NCI-H526 (cell line): ENCODE measurements at regions not wholly inside any gene's neighbourhood (a gene's known extent, or its start where the extent isn't known, plus 50 kb on each side); places are given as distances from the start of the nearest gene placed in this dataset.

ENCODE experiments used
- DNase-seq, 2 experiments: peaks; one replicate each; lab custom pipeline; 2025; lab: John Stamatoyannopoulos, UW

DNA sequence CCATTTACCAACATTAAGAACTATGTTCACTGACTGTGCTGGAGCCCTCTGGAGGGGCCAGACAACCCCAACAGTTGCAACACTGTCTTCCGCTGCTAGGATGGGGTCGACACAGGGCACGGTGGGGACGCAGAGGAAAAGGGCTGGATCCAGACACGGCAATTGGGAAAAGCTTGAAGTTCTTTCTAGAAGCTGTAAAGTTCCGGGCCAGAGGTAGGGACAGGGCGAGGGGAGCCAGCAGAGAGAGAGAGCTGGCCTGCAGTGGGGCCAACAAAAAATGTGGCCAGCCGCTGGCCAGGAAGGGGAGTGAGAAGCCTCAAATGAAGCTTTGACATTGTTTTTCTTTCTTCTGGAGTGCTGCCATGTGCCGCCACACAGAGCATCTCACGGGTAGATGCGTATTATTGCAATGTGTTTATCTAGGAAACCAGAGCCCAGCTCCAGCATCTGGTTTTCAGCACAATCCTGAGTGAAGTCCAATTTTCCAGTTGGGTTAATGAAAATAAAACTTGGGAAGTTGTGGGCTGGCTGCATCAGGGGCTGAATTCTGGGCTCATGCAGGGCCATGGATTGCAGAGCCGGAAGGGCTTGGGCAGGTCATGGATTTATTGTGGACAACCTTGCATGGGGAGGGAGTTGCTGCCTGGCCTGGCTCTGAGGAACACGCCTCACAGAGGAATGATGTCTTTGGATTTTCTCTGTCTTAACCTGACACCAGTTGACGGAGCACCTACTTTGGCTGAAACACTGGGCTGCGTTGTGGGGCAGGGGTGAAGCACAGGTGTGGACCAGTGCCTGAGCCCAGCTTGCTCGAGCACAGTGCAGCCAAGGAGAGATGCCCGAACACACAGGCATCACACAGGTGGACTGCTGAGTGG, 67.6 kb upstream of the AMPD3 start:
- no peak for DNase-seq

DNA sequence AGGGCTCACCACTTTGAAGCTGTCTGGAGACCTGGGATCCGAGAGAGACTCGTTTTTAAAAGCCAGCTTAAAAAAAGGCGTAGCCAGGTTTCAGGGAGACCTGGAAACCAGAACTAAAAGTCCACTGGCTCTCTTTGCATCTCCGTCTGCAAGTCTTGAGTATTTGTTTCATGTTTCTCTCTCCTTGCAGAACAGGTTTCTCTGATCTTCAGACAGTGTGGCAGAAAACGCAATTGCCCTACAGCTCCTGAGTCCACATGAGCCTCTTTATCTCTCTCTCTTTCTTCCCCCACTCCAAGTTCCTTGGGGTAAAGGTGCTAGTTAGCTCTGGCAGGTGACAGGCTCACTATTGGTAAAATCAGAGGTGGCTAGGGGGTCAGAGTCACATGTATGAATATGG, 67.0 kb upstream of the AMPD3 start:
- DNase-seq: no peak

DNA sequence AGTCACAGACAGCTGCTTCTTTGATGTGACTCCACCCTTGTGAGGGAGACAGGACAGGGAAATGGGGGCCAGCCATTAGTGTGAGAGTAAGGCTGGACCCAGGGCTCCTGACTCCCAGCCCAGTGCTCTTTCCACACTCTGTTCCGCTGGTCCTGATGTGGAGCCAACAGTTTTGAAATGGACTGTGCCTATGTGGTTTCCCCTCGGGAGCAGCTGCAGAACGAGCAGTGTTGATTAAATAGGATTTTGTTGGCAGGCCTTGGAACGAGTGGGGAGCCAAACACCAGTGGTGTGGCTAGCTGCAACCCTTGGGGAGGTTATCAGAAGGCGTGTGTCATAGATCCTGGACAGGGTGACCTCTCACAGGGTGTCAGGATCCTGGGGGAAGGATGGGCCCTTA, 66.5 kb upstream of the AMPD3 start:
- DNase-seq: no peak

DNA sequence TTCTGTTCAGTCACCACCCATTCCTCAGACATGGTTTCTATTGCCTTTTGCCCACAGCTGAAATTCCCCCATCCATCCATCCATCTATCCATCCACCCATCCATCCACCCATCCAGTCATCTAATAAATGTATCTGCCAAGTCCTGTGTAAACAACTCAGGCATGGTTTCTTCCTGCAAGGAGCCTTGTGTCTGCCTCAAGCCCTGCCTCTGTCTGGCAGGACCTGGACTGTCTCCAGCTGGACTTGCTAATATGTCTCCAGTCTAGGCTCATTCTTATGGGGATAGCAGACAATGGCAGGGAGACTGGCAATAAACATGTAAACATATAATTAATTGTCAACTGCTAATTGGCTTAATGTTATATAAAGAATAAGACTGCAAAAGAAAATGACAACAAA, 64.7 kb upstream of the AMPD3 start:
- no peak for DNase-seq

DNA sequence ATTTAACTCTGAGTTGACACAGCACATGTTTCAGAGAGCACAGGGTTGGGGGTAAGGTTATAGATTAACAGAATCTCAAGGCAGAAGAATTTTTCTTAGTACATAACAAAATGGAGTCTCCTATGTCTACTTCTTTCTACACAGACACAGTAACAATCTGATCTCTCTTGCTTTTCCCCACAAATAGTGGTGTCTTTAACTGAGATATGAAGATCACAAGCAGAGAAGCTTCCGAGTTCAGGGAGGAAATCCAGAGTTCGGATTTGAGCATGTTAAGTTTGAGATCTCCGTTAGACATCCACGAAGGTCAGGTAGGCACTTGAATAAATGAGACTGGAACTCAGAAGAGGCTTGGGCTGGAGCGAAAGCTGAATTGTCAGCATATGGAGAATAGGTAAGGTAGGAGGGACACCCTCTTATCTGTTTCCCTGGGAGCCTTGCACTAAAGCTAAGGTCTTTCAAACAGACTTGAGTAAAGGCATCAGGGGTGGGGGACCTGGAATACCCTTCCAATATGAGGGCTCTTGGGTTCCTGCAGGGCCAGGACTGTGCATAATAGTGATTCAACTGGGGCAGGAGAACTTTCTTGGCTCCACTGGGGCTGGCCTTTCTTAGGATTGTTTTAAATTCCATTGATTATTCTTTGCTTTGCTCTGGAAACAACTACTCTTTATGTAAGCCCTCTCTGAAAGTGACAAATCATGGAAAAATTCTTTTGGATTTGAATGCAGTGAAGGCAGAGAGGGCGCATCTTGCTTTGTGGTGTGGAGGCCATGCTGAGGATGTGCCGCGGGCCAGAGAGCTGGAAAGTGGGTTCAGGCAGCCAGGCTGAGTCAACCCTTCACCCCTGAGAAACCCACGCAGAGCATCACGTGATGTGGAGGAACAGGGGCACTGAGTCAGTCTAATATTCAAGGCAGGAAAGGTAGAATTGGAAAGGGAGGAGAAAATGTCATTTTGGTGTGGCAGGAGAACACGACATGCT, 62.7 kb upstream of the AMPD3 start:
- no peak for DNase-seq

DNA sequence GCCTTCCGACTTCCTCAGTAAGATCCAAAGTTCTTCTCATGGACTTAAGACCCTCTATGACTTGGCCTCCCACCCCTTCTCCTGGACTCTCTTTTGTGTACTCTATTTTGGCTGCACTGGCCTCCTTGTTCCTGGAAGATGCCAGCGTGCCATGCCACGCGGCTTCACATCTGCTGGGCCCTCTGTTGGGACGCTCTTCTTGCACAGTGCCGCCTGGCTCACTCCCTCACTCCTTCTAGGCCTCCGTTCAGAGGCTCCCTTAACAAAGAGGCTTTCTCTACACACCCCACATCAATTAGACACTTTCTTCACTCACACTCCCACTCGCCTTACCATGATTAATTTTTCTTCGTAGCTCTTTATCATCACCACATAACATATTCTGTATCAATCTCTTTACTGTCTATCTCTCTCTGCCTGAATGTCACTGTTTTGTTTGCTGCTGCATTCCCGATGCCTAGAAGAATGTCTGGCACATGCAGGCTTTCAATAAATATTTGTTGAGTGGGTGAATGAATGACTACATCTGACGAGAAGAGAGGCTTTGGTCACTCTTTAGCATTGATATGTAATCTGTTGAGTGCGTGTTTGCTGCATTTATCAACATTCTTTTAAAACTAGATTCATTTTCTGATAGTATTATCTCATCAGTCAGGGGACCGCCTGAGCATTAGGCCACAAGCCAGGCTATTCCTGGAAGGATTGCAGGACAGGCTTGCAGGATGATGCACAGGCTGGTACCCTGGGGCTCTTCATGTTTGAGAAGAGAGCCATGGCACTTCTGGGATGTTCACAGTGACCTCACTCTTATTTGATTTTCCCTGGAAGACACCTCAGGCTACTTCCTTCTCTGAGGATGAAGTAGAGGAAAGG, 60.6 kb upstream of the AMPD3 start:
- no peak for DNase-seq

DNA sequence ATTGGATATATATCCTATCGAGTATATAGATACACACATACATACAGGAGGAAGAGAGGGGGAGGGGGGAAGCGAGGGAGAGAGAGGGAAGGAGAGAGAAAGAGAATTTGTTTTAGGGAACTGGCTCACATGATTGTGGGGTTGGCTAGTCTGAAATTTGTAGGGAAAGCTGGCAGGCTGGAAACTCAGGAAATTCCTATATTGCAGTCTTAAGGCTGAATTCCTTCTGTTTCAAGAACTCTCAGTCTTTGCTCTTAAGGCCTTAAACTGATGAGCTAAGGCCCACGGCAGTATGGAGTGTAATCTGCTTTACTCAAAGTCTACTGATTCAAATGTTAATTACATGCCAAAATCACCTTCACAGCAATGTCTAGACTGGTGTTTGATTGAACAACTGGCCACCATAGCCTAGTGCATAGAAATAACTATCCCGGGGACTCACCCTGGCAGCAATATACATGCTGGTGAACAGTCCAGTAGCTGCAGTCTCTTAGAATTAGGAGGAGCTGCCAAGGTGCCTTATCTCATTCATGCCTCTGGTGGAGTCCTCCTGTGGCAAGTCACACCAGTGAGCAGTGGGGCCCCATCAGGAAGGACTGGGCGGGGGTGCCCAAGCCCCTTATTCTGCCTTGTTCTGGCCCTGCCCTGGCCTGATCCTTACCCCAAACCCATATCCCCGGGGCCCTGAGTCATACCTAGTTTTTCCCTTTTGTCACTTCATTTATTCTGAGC, 59.7 kb upstream of the AMPD3 start:
- no peak for DNase-seq

DNA sequence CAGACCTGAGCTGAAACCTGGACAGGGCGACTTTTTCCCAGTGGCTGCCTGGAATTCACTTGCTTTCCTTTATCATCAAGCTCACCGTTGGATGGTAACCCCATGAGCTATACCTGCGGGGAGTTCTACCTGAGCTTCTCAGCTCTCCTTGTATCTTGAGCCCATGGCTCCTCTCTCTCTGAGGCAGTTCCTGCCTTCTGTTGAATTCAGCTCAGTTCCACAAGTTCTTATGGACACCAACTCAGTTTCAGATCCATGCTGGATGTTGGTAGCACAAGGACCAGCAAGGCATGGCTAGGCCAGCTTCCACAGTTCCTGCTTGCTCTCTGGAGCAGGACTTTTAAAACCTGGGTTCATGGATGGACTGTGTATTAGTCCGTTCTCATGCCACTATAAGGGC, 58.3 kb upstream of the AMPD3 start:
- DNase-seq: no peak

DNA sequence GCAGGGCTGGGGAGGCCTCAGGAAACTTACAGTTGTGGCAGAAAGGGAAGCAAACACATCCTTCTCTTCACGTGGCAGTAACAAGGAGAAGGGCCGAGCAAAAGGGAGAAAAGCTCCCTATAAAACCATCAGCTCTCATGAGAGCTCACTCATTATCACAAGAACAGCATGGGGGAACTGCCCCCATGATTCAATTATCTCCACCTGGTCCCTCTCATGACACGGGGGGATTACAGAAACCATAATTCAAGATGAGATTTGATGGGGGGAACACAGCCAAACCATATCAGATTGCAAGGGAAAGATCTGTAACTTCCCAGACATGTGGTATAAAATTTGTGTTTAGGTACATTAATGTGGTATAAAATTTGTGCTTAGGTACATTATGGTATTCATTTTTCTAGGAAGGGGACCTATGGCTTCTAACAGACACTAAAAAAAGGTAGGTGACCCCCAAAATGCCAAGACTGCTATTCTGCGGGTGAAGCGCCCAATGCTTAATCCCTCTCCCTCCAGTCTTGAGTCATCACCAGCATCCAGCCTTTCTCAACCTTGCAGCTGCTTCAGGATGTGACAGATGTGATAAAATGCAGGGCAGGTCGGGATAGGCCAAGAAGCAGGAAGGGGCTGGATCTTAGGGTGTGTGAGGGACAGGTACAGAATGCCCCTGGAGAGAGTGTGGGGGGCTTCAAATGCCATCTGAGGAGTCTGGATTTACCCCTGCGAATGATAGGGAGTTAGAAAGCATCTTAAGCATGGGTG, 57.7 kb upstream of the AMPD3 start:
- no peak for DNase-seq

DNA sequence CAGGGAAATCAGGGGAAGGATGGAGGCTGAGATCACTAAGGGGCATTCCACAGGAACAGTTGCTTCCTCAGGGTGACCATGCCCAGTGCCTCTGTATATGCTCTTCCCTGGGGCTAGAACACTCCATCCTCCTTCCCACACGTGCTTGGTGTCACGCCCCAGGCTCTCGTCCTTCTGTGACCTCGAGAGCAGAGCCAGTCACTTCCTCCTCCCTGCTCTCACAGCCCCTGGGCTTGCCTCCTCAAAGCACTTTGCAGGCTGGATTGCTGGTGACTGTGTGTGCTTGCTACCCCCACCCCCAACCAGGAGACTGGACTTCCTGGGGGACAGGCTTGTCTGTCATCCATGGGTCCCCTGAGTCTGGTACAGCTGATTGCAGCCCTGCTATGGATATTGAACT, 56.5 kb upstream of the AMPD3 start:
- no peak for DNase-seq

DNA sequence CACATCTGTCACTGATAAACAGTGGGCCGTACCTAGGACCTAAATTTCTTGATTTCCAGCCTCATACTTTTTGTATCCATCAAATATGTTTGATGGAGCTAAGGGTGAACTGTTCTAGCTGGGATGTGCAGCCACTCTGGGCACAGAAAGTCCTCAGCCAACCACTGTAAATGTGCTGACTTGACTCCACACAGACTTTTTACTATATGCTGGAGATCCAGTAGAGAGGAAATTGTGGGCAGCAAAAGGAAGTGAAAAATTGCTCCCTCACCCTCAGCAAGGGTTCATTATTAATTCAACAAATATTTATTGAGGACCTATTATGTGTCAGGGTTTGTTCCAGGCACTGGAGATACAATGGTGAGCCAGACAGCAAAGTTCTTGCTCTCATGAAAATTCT, 54.2 kb upstream of the AMPD3 start:
- DNase-seq: no peak

DNA sequence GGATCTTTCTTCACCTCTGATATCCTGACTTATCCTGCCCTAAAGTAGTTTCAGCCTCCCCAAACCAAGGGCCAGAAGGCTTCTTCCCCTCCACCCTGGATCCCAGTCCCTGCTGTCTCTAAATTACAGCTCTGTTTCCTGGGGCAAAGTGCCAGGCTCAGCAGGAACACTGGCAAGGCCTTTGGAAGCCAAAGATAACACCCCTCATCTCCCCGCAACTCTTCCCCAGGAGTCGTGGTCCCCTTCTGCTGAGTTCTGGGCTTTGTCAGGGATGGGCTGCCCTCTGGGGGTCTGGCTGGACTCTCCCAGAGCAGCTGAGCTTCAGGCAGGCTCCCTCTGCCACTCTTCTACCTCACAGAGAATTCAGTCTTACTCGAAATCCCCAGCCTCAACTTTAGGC, 53.8 kb upstream of the AMPD3 start:
- no peak for DNase-seq

DNA sequence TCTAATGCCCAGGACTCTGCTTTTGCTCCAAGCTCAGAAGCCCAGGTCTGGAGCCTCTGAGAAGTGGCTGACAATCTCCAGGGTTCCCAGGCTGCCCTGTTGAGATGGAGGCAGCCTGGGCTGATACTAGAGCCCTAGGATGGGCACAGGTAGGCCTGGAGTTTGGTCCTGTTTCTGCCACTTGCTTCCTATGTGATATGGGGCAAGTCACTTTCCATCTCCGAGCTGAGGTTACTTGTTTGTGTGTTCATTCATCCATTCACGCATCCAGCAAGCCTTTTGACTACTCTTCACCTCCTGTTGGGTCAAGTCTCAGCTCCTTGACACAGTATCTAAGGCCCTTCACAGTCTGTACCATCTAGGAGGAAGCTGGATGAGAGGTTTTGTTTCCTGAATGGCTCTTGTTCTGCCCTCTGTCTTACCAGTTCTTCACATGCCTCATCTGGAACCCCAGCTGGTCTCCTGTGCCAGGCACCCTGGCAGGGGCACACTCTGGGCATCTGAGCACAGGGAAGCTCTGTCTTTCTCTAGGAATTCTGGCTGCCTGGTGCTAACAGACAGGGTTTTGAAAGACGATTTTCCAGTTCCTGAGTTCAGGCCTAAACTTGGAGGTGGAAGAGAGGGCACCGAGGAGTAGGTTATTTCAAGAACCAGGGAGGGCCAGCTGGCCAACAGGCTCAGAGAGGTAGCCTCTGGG, 53.2 kb upstream of the AMPD3 start:
- DNase-seq: no peak
